Keratinocyte (primary cell): ENCODE measurements at regions not wholly inside any gene's neighbourhood (a gene's known extent, or its start where the extent isn't known, plus 50 kb on each side); places are given as distances from the start of the nearest gene placed in this dataset.

ENCODE experiments used
- DNase-seq: peaks from one replicate; pipeline ENCODE4 v3.0.0-alpha.2; 2011; ENCODE audit warnings: low read depth, missing footprints, low spot score
- FAIRE-seq: peaks from 2 replicates; lab custom pipeline; 2011; peaks lifted over from hg19 to GRCh38; lab: Jason Lieb, UNC
- H2AFZ ChIP-seq: 2 replicates; pipeline ENCODE4 v1.6.0; 2012; ENCODE audit warnings: low read length, control low read depth, inconsistent platforms; ENCODE audit not compliant: control insufficient read depth
- H3K27ac ChIP-seq: 2 replicates; pipeline ENCODE4 v1.5.1; 2011; ENCODE audit warnings: low read length; ENCODE audit not compliant: control insufficient read depth, insufficient read depth
- H3K27me3 ChIP-seq: 3 replicates; pipeline ENCODE4 v1.6.0; 2011; ENCODE audit warnings: low read length; ENCODE audit not compliant: control insufficient read depth, insufficient read depth; ENCODE audit errors: extremely low read depth
- H3K36me3 ChIP-seq, 2 experiments: 2 replicates in 1 of 2; 3 replicates in 1 of 2; pipeline ENCODE4 v1.5.1; 2011; ENCODE audit warnings: low read length in 2 of 2, mild to moderate bottlenecking in 1 of 2; ENCODE audit not compliant: control insufficient read depth in 2 of 2, insufficient read depth in 2 of 2; ENCODE audit errors: extremely low read depth in 1 of 2
- H3K4me1 ChIP-seq: 3 replicates; pipeline ENCODE4 v1.5.1; 2011; ENCODE audit warnings: low read length; ENCODE audit not compliant: control insufficient read depth, insufficient read depth; ENCODE audit errors: extremely low read depth
- H3K4me2 ChIP-seq: 3 replicates; pipeline ENCODE4 v1.6.0; 2011; ENCODE audit warnings: low read depth, low read length; ENCODE audit not compliant: control insufficient read depth, insufficient read depth; ENCODE audit errors: extremely low read depth
- H3K4me3 ChIP-seq, 3 experiments: fragments of 200-600 bp in 1 of 3; sonication (generic) in 1 of 3; 2 replicates in 2 of 3; 3 replicates in 1 of 3; pipeline ENCODE4 v1.5.1; 2011 to 2016; ENCODE audit warnings: low read length in 3 of 3, mild to moderate bottlenecking in 3 of 3, control low read depth in 2 of 3, inconsistent platforms in 1 of 3, low read depth in 1 of 3, mixed read lengths in 1 of 3, mixed run types in 1 of 3, moderate library complexity in 1 of 3; ENCODE audit not compliant: control insufficient read depth in 2 of 3, insufficient read depth in 2 of 3; ENCODE audit errors: extremely low read depth in 1 of 3
- H3K79me2 ChIP-seq: 2 replicates; pipeline ENCODE4 v1.6.0; 2012; ENCODE audit warnings: low read length; ENCODE audit not compliant: control insufficient read depth, insufficient read depth
- H3K9ac ChIP-seq: 3 replicates; pipeline ENCODE4 v1.6.0; 2011; ENCODE audit warnings: low read length; ENCODE audit not compliant: control insufficient read depth, insufficient read depth; ENCODE audit errors: extremely low read depth
- H3K9me1 ChIP-seq: 3 replicates; pipeline ENCODE4 v1.6.0; 2011; ENCODE audit warnings: low read length; ENCODE audit not compliant: control insufficient read depth, insufficient read depth; ENCODE audit errors: extremely low read depth
- H3K9me3 ChIP-seq: 2 replicates; pipeline ENCODE4 v1.5.1; 2012; ENCODE audit warnings: low read depth, low read length; ENCODE audit not compliant: control insufficient read depth
- H4K20me1 ChIP-seq: 3 replicates; pipeline ENCODE4 v1.6.0; 2011; ENCODE audit warnings: low read length; ENCODE audit not compliant: control insufficient read depth, insufficient read depth; ENCODE audit errors: extremely low read depth
- EZH2 ChIP-seq: IDR thresholded peaks from one replicate; pipeline ENCODE4 v1.6.1; 2012; ENCODE audit warnings: inconsistent platforms, mild to moderate bottlenecking, low read length, moderate library complexity
- dilution Hi-C: fragments of 300-500 bp; cut with MboI; formaldehyde crosslinking; loops from one replicate; pipeline ENCODE4 v1.7.0; 2020; ENCODE audit warnings: low sequenced_read_pairs; ENCODE audit not compliant: extremely low pct_ligation_motif_present
- TF ChIP-seq, protein P1 (sequence below), 3 experiments: IDR thresholded peaks in 1 of 3; conservative IDR thresholded peaks in 1 of 3; optimal IDR thresholded peaks in 1 of 3; 2 replicates in 2 of 3; 3 replicates in 1 of 3; pipeline versions ENCODE3 to v1.5.1; 2011; ENCODE audit warnings: low read length in 3 of 3, mild to moderate bottlenecking in 3 of 3, moderate library complexity in 2 of 3, control low read depth in 1 of 3, inconsistent platforms in 1 of 3; ENCODE audit not compliant: insufficient read depth in 2 of 3; ENCODE audit errors: extremely low read depth in 1 of 3

GRCh38 chr14:82647088-82647810 lies 1113.6 kb upstream of the SEL1L start:
- Histone ChIP-seq H2AFZ (no peak overlapping the region), H3K4me1 (no peaks in the 10 kb centered on the region), H3K79me2 (no peaks in the 10 kb centered on the region), H3K36me3 (no peaks in the 10 kb centered on the region), H3K27ac (no peak overlapping the region), H3K4me2 (no peak overlapping the region), H3K9ac (no peak overlapping the region), H3K9me3 (no peaks in the 10 kb centered on the region), H4K20me1 (no peaks in the 10 kb centered on the region), H3K27me3 (no peaks in the 10 kb centered on the region), H3K9me1 (no peaks in the 10 kb centered on the region), H3K4me3 (no peak overlapping the region)
- dilution Hi-C loops = no loop called here
- FAIRE-seq = no peak
- TF ChIP-seq, protein P1, sequence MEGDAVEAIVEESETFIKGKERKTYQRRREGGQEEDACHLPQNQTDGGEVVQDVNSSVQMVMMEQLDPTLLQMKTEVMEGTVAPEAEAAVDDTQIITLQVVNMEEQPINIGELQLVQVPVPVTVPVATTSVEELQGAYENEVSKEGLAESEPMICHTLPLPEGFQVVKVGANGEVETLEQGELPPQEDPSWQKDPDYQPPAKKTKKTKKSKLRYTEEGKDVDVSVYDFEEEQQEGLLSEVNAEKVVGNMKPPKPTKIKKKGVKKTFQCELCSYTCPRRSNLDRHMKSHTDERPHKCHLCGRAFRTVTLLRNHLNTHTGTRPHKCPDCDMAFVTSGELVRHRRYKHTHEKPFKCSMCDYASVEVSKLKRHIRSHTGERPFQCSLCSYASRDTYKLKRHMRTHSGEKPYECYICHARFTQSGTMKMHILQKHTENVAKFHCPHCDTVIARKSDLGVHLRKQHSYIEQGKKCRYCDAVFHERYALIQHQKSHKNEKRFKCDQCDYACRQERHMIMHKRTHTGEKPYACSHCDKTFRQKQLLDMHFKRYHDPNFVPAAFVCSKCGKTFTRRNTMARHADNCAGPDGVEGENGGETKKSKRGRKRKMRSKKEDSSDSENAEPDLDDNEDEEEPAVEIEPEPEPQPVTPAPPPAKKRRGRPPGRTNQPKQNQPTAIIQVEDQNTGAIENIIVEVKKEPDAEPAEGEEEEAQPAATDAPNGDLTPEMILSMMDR (optimal IDR thresholded peaks at IDR 0.05 in 1 of 3, IDR thresholded peaks at IDR 0.05 in 1 of 3, conservative IDR thresholded peaks at IDR 0.05 in 1 of 3; ENCODE audit: extremely low read depth in 1 of 3, insufficient read depth in 2 of 3, low read length in 3 of 3) = no peak
- TF ChIP-seq EZH2 = no peak
- DNase-seq = no peak

DNA sequence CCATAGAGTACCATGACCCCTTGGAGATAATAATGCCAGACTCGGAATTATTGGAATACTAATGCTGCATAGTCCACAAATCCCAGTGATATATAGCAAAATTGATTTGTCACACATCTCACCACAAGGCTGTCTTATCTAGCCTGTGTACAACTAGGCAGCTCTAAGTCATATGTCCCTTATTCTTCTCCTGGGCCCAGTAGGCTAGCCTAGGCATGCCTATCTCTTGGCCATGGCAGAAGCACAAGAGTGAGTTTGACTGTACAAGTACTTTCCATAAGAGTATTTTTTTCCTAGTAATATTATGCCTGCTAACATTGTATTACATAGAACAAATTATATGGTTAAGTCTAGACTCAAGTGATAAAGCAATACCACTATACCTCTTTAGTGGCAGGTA lies 1122.1 kb upstream of the SEL1L start:
- peaks cover 4% of the 10 kb centered on the region for H3K4me1 ChIP-seq
- peak overlapping the region; percentile 64 for H2AFZ ChIP-seq
- FAIRE-seq = peak; percentile 75
- H3K9ac ChIP-seq = no peak overlapping the region
- H3K9me1 ChIP-seq = no peaks in the 10 kb centered on the region
- dilution Hi-C loops = no loop called here
- no peaks in the 10 kb centered on the region for H3K79me2 ChIP-seq
- no peaks in the 10 kb centered on the region for H3K9me3 ChIP-seq
- no peaks in the 10 kb centered on the region for H3K27me3 ChIP-seq
- no peak for DNase-seq
- no peak overlapping the region for H3K4me3 ChIP-seq
- TF ChIP-seq, protein P1 (optimal IDR thresholded peaks at IDR 0.05 in 1 of 3, IDR thresholded peaks at IDR 0.05 in 1 of 3, conservative IDR thresholded peaks at IDR 0.05 in 1 of 3; ENCODE audit: extremely low read depth in 1 of 3, insufficient read depth in 2 of 3, low read length in 3 of 3) = no peak
- TF ChIP-seq EZH2 = no peak
- no peaks in the 10 kb centered on the region for H4K20me1 ChIP-seq
- no peak overlapping the region for H3K27ac ChIP-seq
- no peak overlapping the region for H3K4me2 ChIP-seq
- no peaks in the 10 kb centered on the region for H3K36me3 ChIP-seq
